ENCODE measurements at regions not wholly inside any gene's neighbourhood (a gene's known extent, or its start where the extent isn't known, plus 50 kb on each side); places are given as distances from the start of the nearest gene placed in this dataset.

- Mint-ChIP-seq H3K4me3 (ENCODE audit: unreplicated experiment) (no peak overlapping the region), H3K36me3 (ENCODE audit: unreplicated experiment) (no peaks in the 10 kb centered on the region), H3K27ac (ENCODE audit: unreplicated experiment) (no peak overlapping the region), H3K27me3 (ENCODE audit: unreplicated experiment) (no peaks in the 10 kb centered on the region), H3K4me1 (ENCODE audit: unreplicated experiment) (no peaks in the 10 kb centered on the region), H3K9me3 (ENCODE audit: unreplicated experiment) (peaks cover 4% of the 10 kb centered on the region)
- no peak for TF ChIP-seq CTCF (IDR thresholded peaks at IDR 0.05)
- DNase-seq (ENCODE audit: extremely low spot score, unreplicated experiment), result no peak
Observed at GRCh38 chr14:37698840-37699777, 103.7 kb downstream of the TTC6 start.

GRCh38 chr14:37707716-37708115, 112.3 kb downstream of the TTC6 start:
- H3K9me3 Mint-ChIP-seq (ENCODE audit: unreplicated experiment), result no peaks in the 10 kb centered on the region
- no peak overlapping the region for H3K4me3 Mint-ChIP-seq (ENCODE audit: unreplicated experiment)
- no peak for TF ChIP-seq CTCF (IDR thresholded peaks at IDR 0.05)
- H3K27ac Mint-ChIP-seq (ENCODE audit: unreplicated experiment), result no peak overlapping the region
- H3K36me3 Mint-ChIP-seq (ENCODE audit: unreplicated experiment), result no peaks in the 10 kb centered on the region
- peaks cover 26% of the 10 kb centered on the region for H3K27me3 Mint-ChIP-seq (ENCODE audit: unreplicated experiment)
- H3K4me1 Mint-ChIP-seq (ENCODE audit: unreplicated experiment), result no peaks in the 10 kb centered on the region
- no peak for DNase-seq (ENCODE audit: extremely low spot score, unreplicated experiment)

- peaks cover 26% of the 10 kb centered on the region for H3K27me3 Mint-ChIP-seq (ENCODE audit: unreplicated experiment)
- no peaks in the 10 kb centered on the region for H3K36me3 Mint-ChIP-seq (ENCODE audit: unreplicated experiment)
- no peak for TF ChIP-seq CTCF (IDR thresholded peaks at IDR 0.05)
- no peaks in the 10 kb centered on the region for H3K9me3 Mint-ChIP-seq (ENCODE audit: unreplicated experiment)
- H3K27ac Mint-ChIP-seq (ENCODE audit: unreplicated experiment), result no peak overlapping the region
- no peak overlapping the region for H3K4me3 Mint-ChIP-seq (ENCODE audit: unreplicated experiment)
- H3K4me1 Mint-ChIP-seq (ENCODE audit: unreplicated experiment), result no peaks in the 10 kb centered on the region
- DNase-seq (ENCODE audit: extremely low spot score, unreplicated experiment), result no peak
Observed at GRCh38 chr14:37708481-37708880, 113.1 kb downstream of the TTC6 start.

GRCh38 chr14:37709419-37710195, 114.2 kb downstream of the TTC6 start:
- no peak for DNase-seq (ENCODE audit: extremely low spot score, unreplicated experiment)
- Mint-ChIP-seq H3K27me3 (ENCODE audit: unreplicated experiment) (peaks cover 26% of the 10 kb centered on the region), H3K9me3 (ENCODE audit: unreplicated experiment) (no peaks in the 10 kb centered on the region), H3K4me1 (ENCODE audit: unreplicated experiment) (no peaks in the 10 kb centered on the region), H3K4me3 (ENCODE audit: unreplicated experiment) (no peak overlapping the region), H3K36me3 (ENCODE audit: unreplicated experiment) (no peaks in the 10 kb centered on the region), H3K27ac (ENCODE audit: unreplicated experiment) (no peak overlapping the region)
- peak; percentile 51 for TF ChIP-seq CTCF (IDR thresholded peaks at IDR 0.05)

GRCh38 chr14:37711356-37711830, 116.0 kb downstream of the TTC6 start:
- no peak overlapping the region for H3K27ac Mint-ChIP-seq (ENCODE audit: unreplicated experiment)
- no peak for DNase-seq (ENCODE audit: extremely low spot score, unreplicated experiment)
- no peak overlapping the region for H3K4me3 Mint-ChIP-seq (ENCODE audit: unreplicated experiment)
- TF ChIP-seq CTCF (IDR thresholded peaks at IDR 0.05), result no peak
- no peaks in the 10 kb centered on the region for H3K36me3 Mint-ChIP-seq (ENCODE audit: unreplicated experiment)
- H3K4me1 Mint-ChIP-seq (ENCODE audit: unreplicated experiment), result no peaks in the 10 kb centered on the region
- H3K27me3 Mint-ChIP-seq (ENCODE audit: unreplicated experiment), result peaks cover 14% of the 10 kb centered on the region
- no peaks in the 10 kb centered on the region for H3K9me3 Mint-ChIP-seq (ENCODE audit: unreplicated experiment)

All from osteocyte (in vitro differentiated cells).